NT2/D1 (cell line): ENCODE measurements at regions not wholly inside any gene's neighbourhood (a gene's known extent, or its start where the extent isn't known, plus 50 kb on each side); places are given as distances from the start of the nearest gene placed in this dataset.

Experiments
- SUZ12 ChIP-seq: IDR thresholded peaks from 2 replicates; pipeline ENCODE4 v1.6.1; 2011; ENCODE audit not compliant: insufficient read length, insufficient read depth; ENCODE audit errors: extremely low read depth
- ZNF274 ChIP-seq: IDR thresholded peaks from 2 replicates; pipeline ENCODE4 v1.6.1; 2011; ENCODE audit warnings: mild to moderate bottlenecking, low read depth, low read length

- TF ChIP-seq SUZ12 (no peak), ZNF274 (no peak)
These were observed 374.7 kb downstream of the C12orf75 start for GRCh38 chr12:105705235-105705634.
